ENCODE measurements at regions not wholly inside any gene's neighbourhood (a gene's known extent, or its start where the extent isn't known, plus 50 kb on each side); places are given as distances from the start of the nearest gene placed in this dataset.

GRCh38 chr14:86513564-86513963 lies 983.6 kb downstream of the FLRT2 start:
- H3K4me3 Mint-ChIP-seq, result no peak overlapping the region
- no peak for TF ChIP-seq CTCF (IDR thresholded peaks at IDR 0.05)
- no peaks in the 10 kb centered on the region for H3K9me3 Mint-ChIP-seq
- H3K27me3 Mint-ChIP-seq (ENCODE audit: insufficient read depth), result no peaks in the 10 kb centered on the region
- H3K4me1 Mint-ChIP-seq (ENCODE audit: low read depth), result no peaks in the 10 kb centered on the region
- no peaks in the 10 kb centered on the region for H3K36me3 Mint-ChIP-seq (ENCODE audit: low read depth)
- H3K27ac Mint-ChIP-seq, result no peak overlapping the region
- no peak for DNase-seq

- no peak for TF ChIP-seq CTCF (IDR thresholded peaks at IDR 0.05)
- no peaks in the 10 kb centered on the region for H3K36me3 Mint-ChIP-seq (ENCODE audit: low read depth)
- H3K4me3 Mint-ChIP-seq, result no peak overlapping the region
These were observed 983.1 kb downstream of the FLRT2 start for GRCh38 chr14:86513056-86513455.

GRCh38 chr14:86510491-86510890 lies 980.5 kb downstream of the FLRT2 start:
- Mint-ChIP-seq H3K9me3 (no peaks in the 10 kb centered on the region), H3K27me3 (ENCODE audit: insufficient read depth) (no peaks in the 10 kb centered on the region), H3K27ac (no peak overlapping the region), H3K4me1 (ENCODE audit: low read depth) (no peaks in the 10 kb centered on the region), H3K4me3 (no peak overlapping the region), H3K36me3 (ENCODE audit: low read depth) (no peaks in the 10 kb centered on the region)
- TF ChIP-seq CTCF (IDR thresholded peaks at IDR 0.05), result no peak
- DNase-seq, result no peak

More at GRCh38 chr14:86513056-86513455, 983.1 kb downstream of the FLRT2 start:
- no peaks in the 10 kb centered on the region for H3K4me1 Mint-ChIP-seq (ENCODE audit: low read depth)
- no peaks in the 10 kb centered on the region for H3K27me3 Mint-ChIP-seq (ENCODE audit: insufficient read depth)
- no peak overlapping the region for H3K27ac Mint-ChIP-seq
- DNase-seq, result no peak
- no peaks in the 10 kb centered on the region for H3K9me3 Mint-ChIP-seq

- H3K4me3 Mint-ChIP-seq, result no peak overlapping the region
These were observed 975.9 kb downstream of the FLRT2 start for GRCh38 chr14:86505808-86506207.

GRCh38 chr14:86501611-86502010 lies 971.7 kb downstream of the FLRT2 start:
- Mint-ChIP-seq H3K27me3 (ENCODE audit: insufficient read depth) (no peaks in the 10 kb centered on the region), H3K27ac (no peak overlapping the region), H3K4me1 (ENCODE audit: low read depth) (no peaks in the 10 kb centered on the region), H3K4me3 (no peak overlapping the region), H3K9me3 (peaks cover 3% of the 10 kb centered on the region), H3K36me3 (ENCODE audit: low read depth) (no peaks in the 10 kb centered on the region)
- no peak for DNase-seq
- no peak for TF ChIP-seq CTCF (IDR thresholded peaks at IDR 0.05)

More at GRCh38 chr14:86505808-86506207, 975.9 kb downstream of the FLRT2 start:
- Mint-ChIP-seq H3K9me3 (no peaks in the 10 kb centered on the region; the same call in 1 of the 2 replicates), H3K36me3 (ENCODE audit: low read depth) (no peaks in the 10 kb centered on the region), H3K4me1 (ENCODE audit: low read depth) (no peaks in the 10 kb centered on the region), H3K27me3 (ENCODE audit: insufficient read depth) (no peaks in the 10 kb centered on the region), H3K27ac (no peak overlapping the region)
- DNase-seq, result no peak
- TF ChIP-seq CTCF (IDR thresholded peaks at IDR 0.05), result no peak

GRCh38 chr14:86491743-86492142 lies 961.8 kb downstream of the FLRT2 start:
- no peak for TF ChIP-seq CTCF (IDR thresholded peaks at IDR 0.05)
- H3K9me3 Mint-ChIP-seq, result peaks cover 3% of the 10 kb centered on the region
- no peaks in the 10 kb centered on the region for H3K27me3 Mint-ChIP-seq (ENCODE audit: insufficient read depth)
- H3K27ac Mint-ChIP-seq, result no peak overlapping the region
- no peak for DNase-seq
- H3K36me3 Mint-ChIP-seq (ENCODE audit: low read depth), result no peaks in the 10 kb centered on the region
- H3K4me3 Mint-ChIP-seq, result no peak overlapping the region
- H3K4me1 Mint-ChIP-seq (ENCODE audit: low read depth), result no peaks in the 10 kb centered on the region
